H9 (cell line): ENCODE measurements at regions not wholly inside any gene's neighbourhood (a gene's known extent, or its start where the extent isn't known, plus 50 kb on each side); places are given as distances from the start of the nearest gene placed in this dataset.

Experiments
- DNase-seq: peaks from one replicate; pipeline ENCODE4 v3.0.0-alpha.2; 2017
- H2AFZ ChIP-seq: one replicate; pipeline ENCODE4 v1.6.1; 2013; ENCODE audit warnings: mild to moderate bottlenecking, low read length, control low read depth, moderate library complexity
- H2AK5ac ChIP-seq: 2 replicates; pipeline ENCODE4 v1.6.1; 2013; ENCODE audit warnings: low read length, control low read depth, mixed read lengths; ENCODE audit not compliant: insufficient read length
- H2BK120ac ChIP-seq: one replicate; pipeline ENCODE4 v1.6.1; 2013; ENCODE audit warnings: low read depth, mild to moderate bottlenecking, low read length, control low read depth, inconsistent platforms; ENCODE audit not compliant: poor library complexity, severe bottlenecking
- H2BK12ac ChIP-seq: 2 replicates; pipeline ENCODE4 v1.6.1; 2013; ENCODE audit warnings: low read length, control low read depth, mixed read lengths, low read depth; ENCODE audit not compliant: insufficient read length
- H2BK15ac ChIP-seq: 2 replicates; pipeline ENCODE4 v1.6.1; 2013; ENCODE audit warnings: low read depth, low read length, control low read depth
- H2BK20ac ChIP-seq: one replicate; pipeline ENCODE4 v1.6.1; 2013; ENCODE audit warnings: low read depth, mild to moderate bottlenecking, low read length, control low read depth, inconsistent platforms; ENCODE audit not compliant: poor library complexity, severe bottlenecking
- H2BK5ac ChIP-seq: 2 replicates; pipeline ENCODE4 v1.6.1; 2013; ENCODE audit warnings: low read length, control low read depth, mixed read lengths; ENCODE audit not compliant: insufficient read length
- H3K14ac ChIP-seq: 2 replicates; pipeline ENCODE4 v1.6.1; 2013; ENCODE audit warnings: low read length, control low read depth; ENCODE audit not compliant: insufficient read depth
- H3K18ac ChIP-seq: 2 replicates; pipeline ENCODE4 v1.6.1; 2013; ENCODE audit warnings: low read depth, mild to moderate bottlenecking, mixed read lengths, low read length, control low read depth; ENCODE audit not compliant: insufficient read length
- H3K23ac ChIP-seq: 2 replicates; pipeline ENCODE4 v1.6.1; 2013; ENCODE audit warnings: low read length, control low read depth, mixed read lengths, low read depth; ENCODE audit not compliant: insufficient read length
- H3K23me2 ChIP-seq: 2 replicates; pipeline ENCODE4 v1.6.1; 2013; ENCODE audit warnings: low read depth, mild to moderate bottlenecking, mixed read lengths, low read length, control low read depth; ENCODE audit not compliant: insufficient read length, poor library complexity, severe bottlenecking
- H3K27ac ChIP-seq: 2 replicates; pipeline ENCODE4 v1.5.1; 2013; ENCODE audit warnings: low read length, control low read depth, mixed read lengths, low read depth; ENCODE audit not compliant: insufficient read length
- H3K27me3 ChIP-seq: 2 replicates; pipeline ENCODE4 v1.6.1; 2013; ENCODE audit warnings: low read length, control low read depth, inconsistent platforms; ENCODE audit not compliant: insufficient read depth
- H3K4ac ChIP-seq: 2 replicates; pipeline ENCODE4 v1.6.1; 2013; ENCODE audit warnings: low read depth, mild to moderate bottlenecking, control low read depth, inconsistent platforms, low read length, moderate library complexity
- H3K4me1 ChIP-seq: 2 replicates; pipeline ENCODE4 v1.6.1; 2013; ENCODE audit warnings: low read length, control low read depth, inconsistent platforms; ENCODE audit not compliant: insufficient read depth
- H3K4me2 ChIP-seq: 2 replicates; pipeline ENCODE4 v1.6.1; 2013; ENCODE audit warnings: low read length, control low read depth, mixed read lengths; ENCODE audit not compliant: insufficient read length, insufficient read depth
- H3K56ac ChIP-seq: 2 replicates; pipeline ENCODE4 v1.6.1; 2013; ENCODE audit warnings: low read depth, mild to moderate bottlenecking, mixed read lengths, low read length, control low read depth; ENCODE audit not compliant: insufficient read length
- H3K79me1 ChIP-seq: 2 replicates; pipeline ENCODE4 v1.6.1; 2013; ENCODE audit warnings: low read depth, mild to moderate bottlenecking, moderate library complexity, low read length, control low read depth, inconsistent platforms; ENCODE audit not compliant: insufficient read depth, poor library complexity, severe bottlenecking
- H3K79me2 ChIP-seq: 2 replicates; pipeline ENCODE4 v1.6.1; 2013; ENCODE audit warnings: low read length, control low read depth, inconsistent platforms; ENCODE audit not compliant: insufficient read depth
- H3K9ac ChIP-seq: 2 replicates; pipeline ENCODE4 v1.6.1; 2013; ENCODE audit warnings: low read length, control low read depth, mixed read lengths; ENCODE audit not compliant: insufficient read length; ENCODE audit errors: extremely low read depth
- H3K9me3 ChIP-seq: one replicate; pipeline ENCODE4 v1.6.1; 2013; ENCODE audit warnings: low read depth, low read length, inconsistent platforms; ENCODE audit not compliant: control insufficient read depth
- H3T11ph ChIP-seq: one replicate; pipeline ENCODE4 v1.6.1; 2013; ENCODE audit warnings: mild to moderate bottlenecking, low read length, control low read depth, inconsistent platforms
- H4K20me1 ChIP-seq: one replicate; pipeline ENCODE4 v1.6.1; 2013; ENCODE audit not compliant: control insufficient read depth, insufficient read length, insufficient read depth
- H4K5ac ChIP-seq: 2 replicates; pipeline ENCODE4 v1.6.1; 2013; ENCODE audit warnings: low read depth, mild to moderate bottlenecking, mixed read lengths, low read length, control low read depth; ENCODE audit not compliant: insufficient read length
- H4K8ac ChIP-seq: replicated peaks from 2 replicates; pipeline ENCODE4 v1.6.1; 2013; ENCODE audit warnings: low read length, control low read depth, mixed read lengths, low read depth; ENCODE audit not compliant: insufficient read length
- H4K91ac ChIP-seq: 2 replicates; pipeline ENCODE4 v1.6.1; 2013; ENCODE audit warnings: low read depth, mild to moderate bottlenecking, moderate library complexity, mixed read lengths, low read length, control low read depth; ENCODE audit not compliant: insufficient read length
- H3K27ac Mint-ChIP-seq, 3 experiments: 2 replicates in 2 of 3; 3 replicates in 1 of 3; pipeline ENCODE4 v1.8.0; 2020 to 2021; ENCODE audit warnings: mixed read lengths in 3 of 3, mild to moderate bottlenecking in 1 of 3, moderate library complexity in 1 of 3
- H3K27me3 Mint-ChIP-seq: 2 replicates; pipeline ENCODE4 v1.8.0; 2021; ENCODE audit warnings: low read depth, mild to moderate bottlenecking, moderate library complexity, mixed read lengths
- H3K36me3 Mint-ChIP-seq, 3 experiments: 2 replicates in 2 of 3; 3 replicates in 1 of 3; pipeline ENCODE4 v1.8.0; 2020 to 2021; ENCODE audit warnings: low read depth in 3 of 3, mixed read lengths in 3 of 3; ENCODE audit not compliant: insufficient read depth in 1 of 3
- H3K4me1 Mint-ChIP-seq, 2 experiments: 2 replicates each; pipeline ENCODE4 v1.8.0; 2020; ENCODE audit warnings: mixed read lengths in 2 of 2
- H3K4me3 Mint-ChIP-seq, 2 experiments: 2 replicates in 1 of 2; 3 replicates in 1 of 2; pipeline ENCODE4 v1.8.0; 2020 to 2021; ENCODE audit warnings: mild to moderate bottlenecking in 2 of 2, mixed read lengths in 2 of 2, moderate library complexity in 1 of 2
- H3K9me3 Mint-ChIP-seq, 2 experiments: 2 replicates in 1 of 2; 3 replicates in 1 of 2; pipeline ENCODE4 v1.8.0; 2020; ENCODE audit warnings: mild to moderate bottlenecking in 2 of 2, mixed read lengths in 2 of 2, moderate library complexity in 1 of 2
- WGBS: extraction: QIAGEN DNeasy Blood & Tissue Kit; methylation state at CpG from one replicate; pipeline ENCODE4 v1.1.7; 2013; ENCODE audit warnings: missing lambda C conversion rate, low lambda C conversion rate, mixed read lengths; ENCODE audit not compliant: insufficient read length; ENCODE audit errors: extremely low coverage; 5-methylcytosine and 5-hydroxymethylcytosine counted together
- TF ChIP-seq, protein P1 (sequence below): fragments of 200-600 bp; sonication (generic); conservative IDR thresholded peaks from 3 replicates; pipeline ENCODE4 v1.8.0; 2021; ENCODE audit warnings: antibody characterized with exemption, mild to moderate bottlenecking

- H2BK12ac ChIP-seq, result no peak overlapping the region
- no peaks in the 10 kb centered on the region for H3K79me1 ChIP-seq
- no peak overlapping the region for H3K56ac ChIP-seq
- no peak overlapping the region for H3K23ac ChIP-seq
- H3K14ac ChIP-seq, result no peak overlapping the region
- H3K36me3 Mint-ChIP-seq, result peaks cover 0 to 6% (median 2%) of the 10 kb centered on the region in 3 experiments; a peak in 4 of 7 replicates
- no peak overlapping the region for H3K4me3 Mint-ChIP-seq
- H2BK15ac ChIP-seq, result no peak overlapping the region
- H4K20me1 ChIP-seq, result no peaks in the 10 kb centered on the region
- H3K4me1 Mint-ChIP-seq, result no peaks in the 10 kb centered on the region
- H3K4ac ChIP-seq, result no peak overlapping the region
- no peak overlapping the region for H2AK5ac ChIP-seq
- no peak overlapping the region for H2AFZ ChIP-seq
- H3K4me2 ChIP-seq, result no peak overlapping the region
- DNase-seq, result no peak
- H3K18ac ChIP-seq, result no peak overlapping the region
- no peaks in the 10 kb centered on the region for H3K9me3 Mint-ChIP-seq
- no CpG with 5 or more reads among the region's 3 CpGs for WGBS
- no peaks in the 10 kb centered on the region for H3K27me3 Mint-ChIP-seq
- no peak overlapping the region for H3K9ac ChIP-seq
- no peaks in the 10 kb centered on the region for H3K23me2 ChIP-seq
- H3T11ph ChIP-seq, result no peak overlapping the region
- no peak overlapping the region for H4K5ac ChIP-seq
- no peaks in the 10 kb centered on the region for H3K27me3 ChIP-seq
- H2BK120ac ChIP-seq, result no peak overlapping the region
- no peaks in the 10 kb centered on the region for H3K9me3 ChIP-seq
- H3K27ac Mint-ChIP-seq, result no peak overlapping the region
- H3K4me1 ChIP-seq, result no peaks in the 10 kb centered on the region
- H4K8ac ChIP-seq, result no peak overlapping the region
- H4K91ac ChIP-seq, result no peak overlapping the region
- TF ChIP-seq, protein P1, sequence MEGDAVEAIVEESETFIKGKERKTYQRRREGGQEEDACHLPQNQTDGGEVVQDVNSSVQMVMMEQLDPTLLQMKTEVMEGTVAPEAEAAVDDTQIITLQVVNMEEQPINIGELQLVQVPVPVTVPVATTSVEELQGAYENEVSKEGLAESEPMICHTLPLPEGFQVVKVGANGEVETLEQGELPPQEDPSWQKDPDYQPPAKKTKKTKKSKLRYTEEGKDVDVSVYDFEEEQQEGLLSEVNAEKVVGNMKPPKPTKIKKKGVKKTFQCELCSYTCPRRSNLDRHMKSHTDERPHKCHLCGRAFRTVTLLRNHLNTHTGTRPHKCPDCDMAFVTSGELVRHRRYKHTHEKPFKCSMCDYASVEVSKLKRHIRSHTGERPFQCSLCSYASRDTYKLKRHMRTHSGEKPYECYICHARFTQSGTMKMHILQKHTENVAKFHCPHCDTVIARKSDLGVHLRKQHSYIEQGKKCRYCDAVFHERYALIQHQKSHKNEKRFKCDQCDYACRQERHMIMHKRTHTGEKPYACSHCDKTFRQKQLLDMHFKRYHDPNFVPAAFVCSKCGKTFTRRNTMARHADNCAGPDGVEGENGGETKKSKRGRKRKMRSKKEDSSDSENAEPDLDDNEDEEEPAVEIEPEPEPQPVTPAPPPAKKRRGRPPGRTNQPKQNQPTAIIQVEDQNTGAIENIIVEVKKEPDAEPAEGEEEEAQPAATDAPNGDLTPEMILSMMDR, result no peak
- no peaks in the 10 kb centered on the region for H3K79me2 ChIP-seq
- no peak overlapping the region for H2BK20ac ChIP-seq
- no peak overlapping the region for H2BK5ac ChIP-seq
- no peak overlapping the region for H3K27ac ChIP-seq
Measured at GRCh38 chr2:122596598-122596997, 841.1 kb downstream of the TSN start.
